ENCODE measurements at regions not wholly inside any gene's neighbourhood (a gene's known extent, or its start where the extent isn't known, plus 50 kb on each side); places are given as distances from the start of the nearest gene placed in this dataset.

DNA sequence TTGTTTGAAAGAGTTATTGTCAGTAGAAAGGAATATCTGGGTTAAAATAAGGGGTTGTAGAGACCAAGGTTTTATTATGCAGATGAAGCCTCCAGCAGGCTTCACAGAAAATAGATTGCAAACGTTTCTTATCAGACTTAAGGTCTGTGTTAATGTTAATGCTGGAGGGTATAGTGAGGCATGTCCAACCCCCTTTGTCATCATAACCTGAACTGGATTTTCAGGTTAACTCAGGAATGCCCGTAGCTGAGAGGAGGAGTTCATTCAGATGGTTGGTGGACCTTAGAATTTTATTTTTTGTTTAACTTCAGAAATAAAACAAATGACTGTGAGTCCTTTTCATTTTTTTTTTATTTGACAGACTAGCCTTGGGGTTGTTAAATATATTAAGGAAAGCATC lies 354.1 kb downstream of the GPM6A start:
- TF ChIP-seq ZFX (IDR thresholded peaks at IDR 0.05): no peak
- TF ChIP-seq, protein P1, sequence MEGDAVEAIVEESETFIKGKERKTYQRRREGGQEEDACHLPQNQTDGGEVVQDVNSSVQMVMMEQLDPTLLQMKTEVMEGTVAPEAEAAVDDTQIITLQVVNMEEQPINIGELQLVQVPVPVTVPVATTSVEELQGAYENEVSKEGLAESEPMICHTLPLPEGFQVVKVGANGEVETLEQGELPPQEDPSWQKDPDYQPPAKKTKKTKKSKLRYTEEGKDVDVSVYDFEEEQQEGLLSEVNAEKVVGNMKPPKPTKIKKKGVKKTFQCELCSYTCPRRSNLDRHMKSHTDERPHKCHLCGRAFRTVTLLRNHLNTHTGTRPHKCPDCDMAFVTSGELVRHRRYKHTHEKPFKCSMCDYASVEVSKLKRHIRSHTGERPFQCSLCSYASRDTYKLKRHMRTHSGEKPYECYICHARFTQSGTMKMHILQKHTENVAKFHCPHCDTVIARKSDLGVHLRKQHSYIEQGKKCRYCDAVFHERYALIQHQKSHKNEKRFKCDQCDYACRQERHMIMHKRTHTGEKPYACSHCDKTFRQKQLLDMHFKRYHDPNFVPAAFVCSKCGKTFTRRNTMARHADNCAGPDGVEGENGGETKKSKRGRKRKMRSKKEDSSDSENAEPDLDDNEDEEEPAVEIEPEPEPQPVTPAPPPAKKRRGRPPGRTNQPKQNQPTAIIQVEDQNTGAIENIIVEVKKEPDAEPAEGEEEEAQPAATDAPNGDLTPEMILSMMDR (conservative IDR thresholded peaks at IDR 0.05): no peak
- H3K27ac ChIP-seq: no peak overlapping the region

GRCh38 chr4:175459571-175459970 lies 352.5 kb downstream of the GPM6A start:
- no peak for TF ChIP-seq ZFX (IDR thresholded peaks at IDR 0.05)
- TF ChIP-seq, protein P1 (conservative IDR thresholded peaks at IDR 0.05): no peak
- no peak overlapping the region for H3K27ac ChIP-seq

DNA sequence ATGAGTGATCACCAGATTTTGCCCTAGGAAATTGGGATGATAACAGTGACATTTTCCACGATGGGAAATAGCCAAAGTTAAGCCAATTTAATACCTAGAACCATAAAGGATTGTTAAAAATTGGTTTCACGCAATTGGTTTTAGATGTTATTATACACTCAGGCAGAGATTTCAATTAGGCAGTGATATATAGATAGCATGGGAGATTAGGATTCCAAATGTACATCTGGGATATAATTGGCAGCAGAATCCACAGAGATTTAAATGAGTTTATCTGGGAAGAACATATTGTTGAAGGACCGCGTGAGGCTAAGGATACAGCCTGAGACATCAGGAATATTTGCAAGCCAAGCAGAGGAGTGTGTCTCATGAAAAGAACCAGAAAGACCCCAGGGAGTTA lies 351.6 kb downstream of the GPM6A start:
- TF ChIP-seq, protein P1 (conservative IDR thresholded peaks at IDR 0.05): no peak
- no peak for TF ChIP-seq ZFX (IDR thresholded peaks at IDR 0.05)
- no peak overlapping the region for H3K27ac ChIP-seq

DNA sequence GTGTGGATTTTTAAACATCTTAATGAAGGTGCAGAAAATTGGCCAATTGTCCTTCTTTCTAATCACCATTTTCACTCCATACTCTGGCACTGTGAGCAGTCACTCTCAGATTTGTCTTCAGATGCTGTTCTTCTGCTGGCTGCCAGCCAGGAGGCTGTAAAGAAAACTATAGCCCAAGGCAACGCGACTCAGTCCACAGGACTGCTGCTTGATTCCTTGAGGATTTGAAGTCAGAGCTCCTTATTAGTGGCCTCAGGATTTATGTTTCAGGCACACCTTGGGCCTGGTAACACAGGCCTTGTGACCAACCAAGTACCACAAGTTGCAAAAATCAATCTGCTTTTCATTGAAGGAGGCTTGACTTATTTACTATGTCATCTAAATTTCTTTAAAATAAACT lies 342.6 kb downstream of the GPM6A start:
- no peak overlapping the region for H3K27ac ChIP-seq
- TF ChIP-seq ZFX (IDR thresholded peaks at IDR 0.05): no peak
- TF ChIP-seq, protein P1 (conservative IDR thresholded peaks at IDR 0.05): no peak

GRCh38 chr4:175470131-175470530 lies 341.9 kb downstream of the GPM6A start:
- TF ChIP-seq ZFX (IDR thresholded peaks at IDR 0.05): no peak
- TF ChIP-seq, protein P1 (conservative IDR thresholded peaks at IDR 0.05): no peak
- no peak overlapping the region for H3K27ac ChIP-seq

- no peak overlapping the region for H3K27ac ChIP-seq
- TF ChIP-seq ZFX (IDR thresholded peaks at IDR 0.05): no peak
- TF ChIP-seq, protein P1 (conservative IDR thresholded peaks at IDR 0.05): no peak
These were observed 331.7 kb downstream of the GPM6A start for GRCh38 chr4:175480404-175480803.

GRCh38 chr4:175499735-175500352 lies 312.2 kb downstream of the GPM6A start:
- H3K27ac ChIP-seq: no peak overlapping the region
- no peak for TF ChIP-seq ZFX (IDR thresholded peaks at IDR 0.05)
- TF ChIP-seq, protein P1 (conservative IDR thresholded peaks at IDR 0.05): no peak
